IPS-NIHi7 (cell line): ENCODE measurements at regions not wholly inside any gene's neighbourhood (a gene's known extent, or its start where the extent isn't known, plus 50 kb on each side); places are given as distances from the start of the nearest gene placed in this dataset.
"Not testable (repeated sequence)": the region's sequence is repeated elsewhere in the genome, so short reads cannot be mapped to it uniquely, and the experiment has no call there.

Experiments
- DNase-seq: peaks from one replicate; pipeline ENCODE4 v3.0.0; 2012; ENCODE audit warnings: mixed read lengths; ENCODE audit errors: extremely low spot score

DNA sequence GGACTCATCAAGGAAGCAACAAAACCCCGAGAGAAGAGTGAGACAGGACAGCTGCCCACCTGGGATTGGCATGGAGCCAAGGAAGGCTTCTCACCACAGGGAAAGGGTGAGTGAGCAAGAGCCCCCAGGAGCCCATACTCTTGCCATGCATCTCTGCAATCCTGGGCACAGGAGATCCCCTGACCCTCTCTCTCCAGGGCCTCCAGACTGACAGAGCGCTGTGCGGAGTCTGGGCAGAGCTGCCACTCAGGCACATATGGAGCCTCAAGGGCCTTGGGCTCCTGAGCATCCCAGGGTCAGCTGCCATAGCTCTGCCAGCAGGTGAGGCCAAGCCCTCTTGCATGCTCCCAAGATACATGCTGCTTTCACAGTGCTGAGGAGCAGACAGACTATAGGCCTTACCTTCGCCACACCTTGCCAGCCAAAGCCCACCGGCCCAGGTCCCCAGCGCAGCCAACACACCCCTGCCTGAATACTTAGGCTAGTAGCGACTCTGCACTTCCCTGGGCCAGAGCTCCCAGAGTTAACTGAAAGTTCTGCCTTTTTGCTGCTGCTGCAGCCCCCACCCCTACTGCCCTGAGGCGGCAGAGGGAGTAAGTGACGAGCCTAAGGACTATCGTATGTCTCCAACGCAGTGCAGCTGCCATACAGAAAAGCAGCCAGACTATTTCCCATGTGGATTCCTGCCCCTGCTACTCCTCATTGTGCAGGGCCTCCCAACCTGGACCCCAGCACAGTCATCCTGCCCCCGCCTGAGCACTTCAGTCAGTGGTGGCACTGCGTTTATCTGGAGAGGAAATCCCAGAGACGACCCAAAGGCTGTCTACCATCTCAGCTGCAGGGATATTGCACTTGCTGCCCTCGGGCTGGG lies 251.6 kb downstream of the SPATA31A6 start:
- peak; percentile 8 for DNase-seq

DNA sequence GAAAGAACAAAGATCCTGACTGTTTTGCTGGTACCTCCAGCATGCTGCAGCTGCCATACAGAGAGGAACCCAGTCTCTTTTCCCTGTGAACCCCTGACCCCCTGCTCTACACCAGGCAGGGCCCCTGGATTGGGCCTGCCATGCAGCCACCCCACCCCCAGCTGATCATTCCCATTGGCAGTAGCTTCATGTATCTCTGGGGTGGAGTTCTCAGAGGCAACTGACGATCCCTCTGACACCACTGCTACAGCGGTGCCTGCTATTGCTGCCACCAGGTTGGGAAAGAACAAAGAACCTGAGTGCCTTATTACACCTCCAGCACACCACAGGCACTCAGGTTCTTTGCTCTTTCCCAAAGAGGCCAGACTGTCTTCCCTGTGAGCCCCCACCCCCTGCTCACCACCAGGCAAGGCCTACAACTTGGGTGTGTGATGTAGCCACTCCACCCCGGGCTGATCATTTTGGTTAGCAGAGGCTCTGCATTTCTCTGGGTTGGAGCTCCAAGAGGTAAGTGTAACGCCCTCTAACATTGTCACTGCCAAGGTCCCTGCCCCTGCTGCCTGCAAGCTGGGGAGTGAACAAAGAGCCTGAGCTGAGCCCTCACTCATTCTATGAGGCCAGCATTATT lies 252.4 kb downstream of the SPATA31A6 start:
- not testable (repeated sequence) for DNase-seq

DNA sequence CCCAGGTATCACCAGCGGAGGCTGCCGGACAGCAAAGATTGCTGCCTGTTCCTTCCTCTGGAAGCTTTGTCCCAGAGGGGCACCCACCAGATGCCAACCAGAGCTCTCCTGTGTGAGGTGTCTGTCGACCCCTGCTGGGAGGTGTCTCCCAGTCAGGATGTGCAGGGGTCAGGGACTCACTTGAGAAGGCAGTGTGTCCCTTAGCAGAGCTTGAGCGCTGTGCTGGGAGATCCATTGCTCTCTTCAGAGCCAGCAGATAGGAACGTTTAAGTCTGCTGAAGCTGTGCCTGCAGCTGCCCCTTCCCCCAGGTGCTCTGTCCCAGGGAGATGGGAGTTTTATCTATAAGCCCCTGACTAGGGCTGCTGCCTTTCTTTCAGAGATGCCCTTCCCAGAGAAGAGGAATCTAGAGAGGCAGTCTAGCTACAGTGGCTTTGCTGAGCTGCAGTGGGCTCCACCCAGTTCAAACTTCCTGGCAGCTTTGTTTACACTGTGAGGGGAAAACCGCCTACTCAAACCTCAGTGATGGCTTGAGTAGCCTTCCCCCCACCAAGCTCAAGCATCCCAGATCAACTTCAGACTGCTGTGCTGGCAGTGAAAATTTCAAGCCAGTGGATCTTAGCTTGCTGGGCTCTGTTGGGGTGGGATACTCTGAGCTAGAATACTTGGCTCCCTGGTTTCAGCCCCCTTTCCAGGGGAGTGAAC lies 253.7 kb downstream of the SPATA31A6 start:
- not testable (repeated sequence) for DNase-seq

- not testable (repeated sequence) for DNase-seq
Measured at GRCh38 chr9:42442680-42443079, 259.2 kb downstream of the SPATA31A6 start.

DNA sequence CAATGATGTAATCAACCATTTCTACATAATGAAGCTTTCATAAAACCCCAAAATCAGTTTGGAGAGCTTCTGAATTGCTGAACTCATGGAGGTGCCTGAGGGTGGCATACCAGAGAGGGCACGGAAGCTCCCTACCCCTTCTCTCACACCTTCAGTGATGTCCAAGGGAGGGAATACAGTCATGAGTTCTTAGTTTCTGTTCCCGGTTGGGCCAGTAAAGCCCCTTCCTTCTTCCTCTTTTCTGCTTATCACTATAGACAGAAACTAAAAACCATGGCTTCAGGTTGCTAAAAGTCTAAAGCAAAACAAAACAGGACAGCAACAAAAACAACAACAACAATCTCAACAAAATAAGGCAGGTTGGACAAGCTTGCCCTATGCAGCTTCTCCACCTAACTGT lies 260.0 kb downstream of the SPATA31A6 start:
- DNase-seq: not testable (repeated sequence)

- DNase-seq: not testable (repeated sequence)
Measured at GRCh38 chr9:42461436-42461835, 278.0 kb downstream of the SPATA31A6 start.

DNA sequence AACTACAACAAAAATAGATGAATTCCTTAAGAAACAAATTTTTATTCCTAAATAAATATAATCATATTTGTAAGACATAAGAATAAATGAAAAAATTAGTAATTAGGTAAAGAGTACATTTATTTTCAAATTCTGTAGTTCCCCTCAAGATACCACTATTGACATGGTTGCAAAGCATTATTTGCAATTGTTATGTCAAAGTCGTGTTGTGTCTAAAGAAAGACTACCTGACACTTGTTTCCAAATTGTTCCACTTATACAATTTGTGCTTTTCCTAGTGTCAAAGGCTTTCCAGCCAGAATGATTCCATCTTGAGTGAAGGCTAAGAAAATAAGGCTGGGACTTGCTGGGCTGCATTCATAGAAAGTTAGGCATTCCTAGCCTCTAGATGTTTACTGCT lies 278.4 kb downstream of the SPATA31A6 start:
- DNase-seq: not testable (repeated sequence)

GRCh38 chr9:42463981-42464380 lies 280.5 kb downstream of the SPATA31A6 start:
- not testable (repeated sequence) for DNase-seq

DNA sequence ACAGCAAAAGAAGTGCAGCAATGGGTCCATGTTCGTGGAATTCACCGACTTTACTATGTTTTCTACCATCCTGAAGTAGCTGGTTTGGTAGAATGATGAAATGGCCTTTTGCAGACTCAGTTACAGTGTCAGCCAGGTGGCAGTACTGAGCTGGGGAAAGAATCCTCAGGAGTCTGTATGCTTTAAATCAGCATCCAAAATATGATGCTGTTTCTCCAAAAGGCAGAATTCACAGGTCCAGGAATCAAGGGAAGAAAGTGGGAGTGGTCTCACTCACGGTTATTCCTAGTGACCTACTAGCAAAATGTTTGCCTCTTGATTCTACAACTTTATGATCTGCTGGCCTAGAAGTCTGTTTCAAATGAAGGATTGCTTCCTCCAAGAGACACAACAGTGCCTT lies 287.1 kb downstream of the SPATA31A6 start:
- peak; percentile 40 for DNase-seq

GRCh38 chr9:42490989-42491388 lies 307.5 kb downstream of the SPATA31A6 start:
- DNase-seq: not testable (repeated sequence)

GRCh38 chr9:42502620-42503264 lies 319.3 kb downstream of the SPATA31A6 start:
- peak; percentile 20 for DNase-seq

DNA sequence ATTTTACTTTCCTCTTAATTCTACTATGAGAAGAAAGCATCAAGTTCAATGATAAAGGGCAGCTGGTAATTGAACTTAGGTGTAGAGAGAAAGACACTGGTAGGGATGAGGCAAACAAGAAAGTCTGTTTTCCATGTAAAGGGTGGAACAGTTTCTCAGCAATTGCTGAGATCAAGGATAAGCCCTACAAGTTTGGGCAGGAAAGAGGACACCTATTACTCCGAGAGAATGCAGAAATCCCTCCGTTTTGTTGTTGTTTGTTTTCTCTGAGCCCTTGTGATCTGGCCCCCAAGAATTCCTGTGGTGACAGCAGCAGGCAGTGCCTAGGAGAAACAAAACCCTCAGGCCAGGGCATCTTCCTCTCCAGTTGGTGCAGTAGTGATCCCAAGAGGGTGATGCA lies 324.7 kb downstream of the SPATA31A6 start:
- not testable (repeated sequence) for DNase-seq

GRCh38 chr9:42513535-42513934 lies 330.1 kb downstream of the SPATA31A6 start:
- not testable (repeated sequence) for DNase-seq

DNA sequence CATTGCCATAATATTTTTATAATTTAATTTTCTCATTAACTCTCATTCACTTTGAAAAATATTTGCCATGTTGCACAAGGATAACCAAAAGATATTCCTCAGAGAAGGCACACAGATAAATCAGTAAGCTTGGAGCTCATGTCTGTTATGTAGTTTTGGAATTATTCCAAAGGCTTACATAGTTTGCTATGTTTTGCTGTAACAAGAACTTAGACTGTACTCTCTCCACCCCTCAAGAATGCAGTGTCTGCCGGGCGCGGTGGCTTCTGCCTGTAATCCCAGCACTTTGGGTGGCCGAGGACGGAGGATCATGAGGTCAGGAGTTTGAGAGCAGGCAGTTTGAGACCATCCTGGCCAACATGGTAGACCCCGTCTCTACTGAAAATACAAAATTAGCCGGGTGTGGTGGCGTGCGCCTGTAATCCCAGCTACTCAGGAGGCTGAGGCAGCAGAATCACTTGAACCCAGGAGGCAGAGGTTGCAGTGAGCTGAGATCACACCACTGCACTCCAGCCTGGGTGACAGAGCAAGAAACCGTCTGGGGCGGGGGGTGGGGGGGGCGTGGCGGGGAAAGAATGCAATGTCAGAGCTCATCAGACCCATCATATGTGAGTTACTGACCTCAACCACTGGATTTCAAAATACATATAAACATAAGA lies 351.0 kb downstream of the SPATA31A6 start:
- peak; percentile 0 for DNase-seq

GRCh38 chr9:42534984-42535325 lies 351.5 kb downstream of the SPATA31A6 start:
- not testable (repeated sequence) for DNase-seq

DNA sequence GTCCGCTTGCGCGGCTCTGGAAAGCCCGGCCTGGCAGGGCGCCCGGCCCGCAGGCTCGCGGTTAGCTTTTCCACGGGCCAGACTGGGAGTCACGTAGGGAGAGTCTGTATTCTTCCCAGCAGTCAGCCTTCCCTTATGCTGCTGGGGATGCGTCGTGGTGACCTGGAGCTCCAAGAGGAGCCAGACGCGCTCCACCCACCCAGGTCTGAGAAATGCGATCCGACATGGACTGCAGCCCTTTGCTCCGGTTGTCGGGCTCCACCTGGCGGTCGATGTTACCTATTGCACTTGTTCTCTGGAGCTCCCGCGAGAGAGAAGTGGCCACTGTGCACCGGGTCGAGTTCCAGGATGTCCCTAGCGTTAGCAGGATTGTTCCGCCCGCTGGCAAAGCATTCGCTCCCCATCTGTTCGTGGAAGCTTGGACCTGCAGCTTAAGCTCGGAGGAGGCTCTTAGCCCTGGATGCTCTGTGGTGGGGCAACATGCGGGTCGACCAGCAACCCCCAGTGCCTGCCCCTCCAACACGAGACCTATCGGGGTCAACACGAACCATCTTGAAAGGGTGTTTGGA lies 367.4 kb downstream of the SPATA31A6 start:
- not testable (repeated sequence) for DNase-seq

GRCh38 chr9:42568530-42568929 lies 385.1 kb downstream of the SPATA31A6 start:
- DNase-seq: not testable (repeated sequence)

DNA sequence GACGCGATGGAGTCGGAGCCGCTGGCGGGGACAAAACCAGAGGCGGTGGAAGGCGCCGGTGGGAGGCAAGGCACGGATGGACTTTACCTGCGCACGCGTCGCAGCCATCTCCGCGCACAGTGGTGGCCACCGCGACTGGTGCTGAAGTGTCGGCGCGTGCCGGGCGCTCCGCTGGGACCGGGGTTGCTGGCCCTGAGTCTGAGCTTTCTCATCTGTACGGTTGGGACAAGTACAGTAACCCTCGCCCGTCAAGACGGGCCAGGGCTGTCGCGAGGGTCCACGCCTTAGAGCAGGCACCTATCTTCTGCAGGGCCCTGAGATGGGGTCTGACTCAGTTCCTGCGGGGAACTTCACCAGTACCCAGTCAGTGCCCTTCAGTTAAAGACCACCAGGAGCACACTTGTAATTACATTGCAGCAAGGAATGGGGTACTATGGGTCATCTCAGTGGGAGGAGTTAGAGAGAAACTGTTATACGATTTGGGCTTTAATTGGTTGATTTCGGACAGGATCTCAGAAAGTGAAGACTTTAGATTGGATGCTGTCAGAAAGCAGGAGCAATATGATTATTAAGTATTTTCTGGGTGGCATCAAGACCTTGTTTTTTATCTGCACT lies 385.6 kb downstream of the SPATA31A6 start:
- not testable (repeated sequence) for DNase-seq

DNA sequence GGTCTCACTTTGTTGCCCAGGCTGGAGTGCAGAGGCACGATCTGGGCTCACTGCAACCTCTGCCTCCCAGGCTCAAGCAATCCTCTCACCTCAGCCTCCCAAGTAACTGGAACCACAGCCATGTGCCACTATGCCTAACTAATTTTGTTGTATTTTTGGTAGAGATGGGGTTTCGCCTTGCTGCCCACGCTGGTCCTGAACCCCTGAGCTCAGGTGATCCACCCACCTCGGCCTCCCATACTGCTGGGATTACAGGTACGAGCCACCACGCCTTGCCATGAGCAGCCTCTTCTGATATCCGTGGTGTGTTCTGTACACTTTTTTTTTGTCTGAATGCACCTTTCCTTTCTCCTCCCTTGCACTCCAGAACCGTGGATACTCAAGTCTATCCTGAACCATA lies 394.4 kb downstream of the SPATA31A6 start:
- not testable (repeated sequence) for DNase-seq
